ENCODE measurements at regions not wholly inside any gene's neighbourhood (a gene's known extent, or its start where the extent isn't known, plus 50 kb on each side); places are given as distances from the start of the nearest gene placed in this dataset.
"Not testable (repeated sequence)": the region's sequence is repeated elsewhere in the genome, so short reads cannot be mapped to it uniquely, and the experiment has no call there.

DNA sequence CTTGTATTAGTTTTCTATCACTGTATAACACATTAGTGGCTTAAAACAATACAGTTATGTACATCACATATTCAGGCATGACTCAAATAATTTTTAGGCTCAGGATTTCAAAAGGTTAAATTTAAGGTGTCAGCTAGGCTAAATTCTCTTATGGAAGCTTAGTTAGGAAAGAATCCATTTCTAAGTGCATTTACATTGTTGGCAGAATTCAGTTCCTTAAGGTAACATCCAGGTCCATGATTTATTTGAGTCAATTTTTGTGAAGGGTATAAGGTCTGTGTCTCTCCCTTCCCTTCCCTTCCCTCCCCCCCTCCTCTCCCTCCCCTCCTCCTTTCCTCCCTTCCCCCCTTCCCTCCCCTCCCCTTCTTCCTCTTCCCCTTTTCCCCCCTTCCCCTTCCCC is 399.0 kb upstream of the CNTN5 start:
- DNase-seq, result no peak

- DNase-seq, result no peak
Observed at GRCh38 chr11:98625526-98625925, 395.2 kb upstream of the CNTN5 start.

GRCh38 chr11:98630736-98631135 is 390.0 kb upstream of the CNTN5 start:
- no peak for DNase-seq

- DNase-seq, result no peak
Observed at GRCh38 chr11:98657711-98658110, 363.0 kb upstream of the CNTN5 start.

- no peak for DNase-seq
Observed at GRCh38 chr11:98659431-98659830, 361.3 kb upstream of the CNTN5 start.

GRCh38 chr11:98674390-98674789 is 346.4 kb upstream of the CNTN5 start:
- no peak for DNase-seq

DNA sequence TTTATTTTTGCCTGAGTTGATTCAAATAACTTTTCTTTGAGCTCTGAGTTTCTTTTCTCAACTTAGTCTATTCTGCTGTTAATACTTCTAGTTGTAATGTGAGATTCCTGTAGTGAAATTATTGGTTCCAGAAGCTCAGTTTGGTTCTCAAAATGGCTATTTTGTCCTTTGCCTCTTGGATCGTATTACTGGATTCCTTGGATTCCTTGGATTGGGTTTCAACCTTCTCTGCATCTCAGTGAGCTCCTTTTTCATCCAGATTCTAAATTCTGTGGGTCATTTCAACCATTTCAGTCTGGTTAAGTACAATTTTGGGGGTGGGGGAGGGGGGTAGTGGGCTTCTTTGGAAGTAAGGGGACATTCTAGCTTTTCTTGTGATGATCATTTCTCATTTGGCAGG is 341.1 kb upstream of the CNTN5 start:
- DNase-seq, result no peak

DNA sequence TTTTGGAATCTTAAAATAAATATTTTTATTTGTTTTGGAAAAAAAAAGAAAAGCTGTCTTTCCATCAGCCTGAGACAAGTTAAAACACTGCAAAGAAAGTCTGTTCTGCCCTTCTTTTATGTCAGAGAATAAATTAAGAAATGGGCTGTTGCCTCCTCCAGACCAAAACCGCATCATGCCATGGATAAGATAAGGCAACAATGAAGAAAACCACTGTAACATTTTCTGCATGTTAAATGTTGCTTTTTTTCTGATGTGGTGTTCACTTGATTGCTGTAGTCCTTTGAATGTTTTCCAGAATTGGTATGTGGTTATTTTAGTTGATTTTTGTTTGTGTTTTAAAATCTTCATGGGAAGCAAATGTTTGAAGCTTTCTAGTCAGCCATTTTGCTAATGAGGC is 319.2 kb upstream of the CNTN5 start:
- DNase-seq, result no peak

GRCh38 chr11:98703779-98704556 is 316.8 kb upstream of the CNTN5 start:
- DNase-seq, result no peak

DNA sequence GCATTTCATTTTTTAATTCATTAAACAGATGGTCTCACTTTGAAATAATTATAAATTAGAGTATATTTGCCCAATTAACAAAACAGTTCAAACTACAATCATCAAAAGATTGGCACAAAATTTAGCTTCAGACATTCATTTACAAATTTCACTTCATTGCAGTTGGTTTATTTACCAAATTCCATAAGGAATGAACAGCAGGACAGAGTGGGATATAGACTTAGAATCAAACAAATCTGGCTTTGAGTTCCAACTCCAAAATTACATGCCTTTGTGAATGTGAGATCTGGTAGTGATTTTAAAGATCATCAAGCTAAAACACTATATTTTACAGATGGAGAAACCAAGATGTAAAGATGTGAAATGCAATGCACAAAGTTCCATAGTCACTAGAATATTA is 310.7 kb upstream of the CNTN5 start:
- no peak for DNase-seq

- DNase-seq, result no peak
Observed at GRCh38 chr11:98710986-98711385, 309.8 kb upstream of the CNTN5 start.

DNA sequence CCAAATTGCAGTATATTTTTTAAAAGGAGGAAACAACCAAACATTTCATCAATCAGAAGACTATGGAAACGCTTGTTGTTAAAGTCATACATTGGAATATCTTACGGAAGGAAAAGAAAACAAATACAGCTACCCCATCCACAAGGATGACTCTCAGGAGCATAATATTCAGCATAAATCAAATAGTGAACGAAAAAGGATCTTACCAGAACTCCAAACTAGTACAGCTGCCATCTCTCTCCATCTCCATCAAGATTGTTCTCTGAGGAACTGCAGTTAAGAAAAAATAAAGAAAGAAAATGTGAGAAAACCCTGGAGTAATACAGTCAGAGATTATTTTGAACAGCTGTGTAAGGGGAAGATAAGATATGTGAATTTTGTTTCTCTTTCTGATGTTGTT is 299.8 kb upstream of the CNTN5 start:
- no peak for DNase-seq

DNA sequence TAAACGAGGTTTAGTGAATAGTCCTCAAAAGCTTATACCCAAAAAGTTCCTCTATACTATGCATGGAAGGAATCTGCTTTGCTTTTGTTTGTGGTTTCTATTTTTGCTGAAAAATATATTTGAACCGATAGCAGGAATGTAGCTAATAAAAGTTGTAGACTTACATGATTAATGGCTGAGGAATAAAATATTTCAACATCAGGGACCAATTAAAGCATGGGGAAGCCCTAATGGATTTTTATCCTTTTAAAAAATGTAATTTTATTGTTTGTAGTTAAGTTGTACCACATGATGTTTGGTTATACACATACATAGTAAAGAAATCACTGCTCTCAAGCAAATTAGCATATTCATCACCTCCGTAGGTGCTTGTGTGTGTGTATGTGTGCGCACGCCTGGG is 295.3 kb upstream of the CNTN5 start:
- no peak for DNase-seq

GRCh38 chr11:98728421-98728820 is 292.3 kb upstream of the CNTN5 start:
- DNase-seq, result no peak

- no peak for DNase-seq
Observed at GRCh38 chr11:98729118-98729517, 291.6 kb upstream of the CNTN5 start.

DNA sequence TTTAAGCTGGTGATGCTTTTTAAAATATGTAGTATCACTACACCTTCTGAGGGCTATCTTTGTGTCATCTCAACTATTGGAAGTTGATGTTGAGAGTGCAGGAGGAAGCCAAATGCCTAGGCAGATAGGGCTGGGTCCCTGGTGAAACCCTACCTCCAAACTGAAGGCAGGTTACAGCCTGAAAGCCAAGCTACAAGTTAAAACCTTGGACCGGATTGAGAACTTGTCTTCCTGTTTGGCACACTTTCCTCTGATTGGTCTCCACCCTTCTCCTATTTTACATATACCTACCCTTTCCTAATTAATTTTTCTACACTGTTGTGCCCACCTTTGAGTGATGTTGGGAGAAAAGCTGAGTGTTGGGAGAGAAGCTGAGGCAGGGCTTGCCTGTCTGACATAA is 287.8 kb upstream of the CNTN5 start:
- no peak for DNase-seq

DNA sequence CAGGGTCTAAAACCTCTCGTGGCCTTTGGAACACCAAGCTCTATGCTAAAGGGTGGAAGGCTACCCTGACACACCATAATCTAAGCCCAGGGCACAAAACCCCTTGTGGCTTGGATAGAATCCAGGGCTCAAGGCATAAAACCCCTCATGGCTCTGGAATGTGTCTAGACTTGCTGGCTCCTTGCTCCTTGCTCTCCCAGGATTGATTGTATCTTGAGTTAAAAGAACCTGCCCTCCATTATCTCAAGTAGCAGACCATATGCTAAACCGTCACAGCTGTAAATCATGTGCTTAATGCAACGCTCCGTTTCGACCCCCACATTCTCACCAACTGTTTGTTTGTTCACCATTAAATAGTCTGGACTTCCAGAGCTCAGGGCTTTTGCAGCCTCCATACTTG is 287.4 kb upstream of the CNTN5 start:
- not testable (repeated sequence) for DNase-seq

DNA sequence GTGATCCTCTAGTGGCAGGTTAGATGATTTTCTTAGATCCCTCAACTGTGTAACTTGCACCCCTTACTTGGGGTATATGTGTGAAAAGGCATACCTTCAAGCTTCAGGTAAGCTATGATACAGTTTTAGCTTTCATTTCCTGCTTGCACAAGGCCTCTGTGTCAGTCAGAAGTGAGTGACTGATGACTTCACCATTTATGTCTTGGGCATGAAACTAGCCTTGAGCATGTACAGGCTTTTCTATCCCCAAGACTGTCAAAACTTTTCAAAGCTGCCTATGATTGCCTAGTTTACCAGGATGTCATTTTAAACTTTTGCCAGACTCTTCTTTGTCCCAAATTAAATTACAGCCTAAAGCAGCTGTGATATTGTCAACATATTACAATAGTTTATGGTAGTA is 286.1 kb upstream of the CNTN5 start:
- DNase-seq, result no peak

- no peak for DNase-seq
Observed at GRCh38 chr11:98736833-98737232, 283.9 kb upstream of the CNTN5 start.

- no peak for DNase-seq
Observed at GRCh38 chr11:98740321-98740720, 280.4 kb upstream of the CNTN5 start.

GRCh38 chr11:98763446-98763845 is 257.3 kb upstream of the CNTN5 start:
- DNase-seq, result not testable (repeated sequence)

DNA sequence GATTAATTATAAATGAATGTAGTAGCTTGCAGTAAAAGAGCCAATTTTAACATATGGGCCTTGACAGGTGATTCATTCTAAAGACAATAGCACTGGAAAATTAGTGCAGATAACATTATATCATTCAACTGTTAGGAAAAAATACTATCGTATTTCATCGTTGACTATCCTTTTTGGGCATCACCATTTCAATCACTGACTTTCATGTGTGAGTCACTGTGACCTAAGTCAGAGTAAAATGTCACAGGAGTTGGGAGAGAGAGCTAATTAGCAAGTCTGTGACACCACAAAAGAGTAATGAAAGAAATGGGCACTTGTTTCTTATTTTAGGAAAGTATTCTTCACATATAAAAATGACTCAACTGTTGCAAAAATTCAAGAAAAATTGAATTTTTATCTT is 253.8 kb upstream of the CNTN5 start:
- no peak for DNase-seq

DNA sequence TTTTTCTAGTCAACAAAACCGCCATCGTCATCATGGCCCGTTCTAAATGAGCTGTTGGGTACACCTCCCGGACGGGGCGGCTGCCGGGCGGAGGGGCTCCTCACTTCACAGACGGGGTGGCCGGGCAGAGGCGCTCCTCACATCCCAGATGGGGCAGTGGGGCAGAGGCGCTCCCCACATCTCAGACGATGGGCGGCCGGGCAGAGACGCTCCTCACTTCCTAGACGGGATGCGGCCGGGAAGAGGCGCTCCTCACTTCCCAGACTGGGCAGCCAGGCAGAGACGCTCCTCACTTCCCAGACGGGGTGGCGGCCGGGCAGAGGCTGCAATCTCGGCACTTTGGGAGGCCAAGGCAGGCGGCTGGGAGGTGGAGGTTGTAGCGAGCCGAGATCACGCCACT is 250.7 kb upstream of the CNTN5 start:
- not testable (repeated sequence) for DNase-seq

DNA sequence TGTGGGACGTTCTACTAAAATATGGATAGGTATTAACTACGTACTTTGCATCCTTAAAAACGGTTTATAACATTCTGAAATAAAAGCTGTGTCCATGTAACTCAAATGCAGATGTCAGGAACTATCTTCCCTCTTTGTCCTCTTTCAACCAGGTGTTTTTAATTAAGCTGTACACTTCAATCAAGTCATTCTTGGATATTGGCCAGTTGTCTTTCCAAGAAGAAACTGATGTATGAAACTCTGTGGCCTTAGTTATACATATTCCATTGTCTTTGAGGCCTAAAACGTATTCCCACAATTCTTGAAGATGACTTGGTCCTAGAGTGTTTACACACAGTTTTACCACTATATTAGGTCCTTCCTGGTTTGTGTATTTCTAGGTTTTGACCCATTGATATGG is 249.0 kb upstream of the CNTN5 start:
- DNase-seq, result no peak

DNA sequence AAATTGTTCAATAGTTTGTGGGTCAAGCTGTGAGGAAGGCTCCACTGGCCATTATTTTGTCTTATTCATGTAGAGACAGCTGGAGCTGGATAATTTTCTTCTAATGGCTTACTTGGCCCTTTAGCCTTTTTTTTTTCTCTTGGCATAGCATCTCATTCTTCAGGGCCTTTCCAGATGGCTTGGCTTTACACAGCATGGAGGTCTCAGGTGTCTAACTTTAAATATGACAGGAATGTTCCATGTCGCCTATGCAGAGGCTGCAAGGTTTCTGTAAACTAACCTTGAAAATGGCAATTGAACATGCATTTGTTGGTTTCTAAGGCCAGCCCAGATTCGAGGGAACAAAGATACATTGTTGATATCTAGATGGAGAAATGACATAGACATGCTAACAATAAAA is 247.9 kb upstream of the CNTN5 start:
- DNase-seq, result no peak
